ENCODE measurements at regions not wholly inside any gene's neighbourhood (a gene's known extent, or its start where the extent isn't known, plus 50 kb on each side); places are given as distances from the start of the nearest gene placed in this dataset.

DNA sequence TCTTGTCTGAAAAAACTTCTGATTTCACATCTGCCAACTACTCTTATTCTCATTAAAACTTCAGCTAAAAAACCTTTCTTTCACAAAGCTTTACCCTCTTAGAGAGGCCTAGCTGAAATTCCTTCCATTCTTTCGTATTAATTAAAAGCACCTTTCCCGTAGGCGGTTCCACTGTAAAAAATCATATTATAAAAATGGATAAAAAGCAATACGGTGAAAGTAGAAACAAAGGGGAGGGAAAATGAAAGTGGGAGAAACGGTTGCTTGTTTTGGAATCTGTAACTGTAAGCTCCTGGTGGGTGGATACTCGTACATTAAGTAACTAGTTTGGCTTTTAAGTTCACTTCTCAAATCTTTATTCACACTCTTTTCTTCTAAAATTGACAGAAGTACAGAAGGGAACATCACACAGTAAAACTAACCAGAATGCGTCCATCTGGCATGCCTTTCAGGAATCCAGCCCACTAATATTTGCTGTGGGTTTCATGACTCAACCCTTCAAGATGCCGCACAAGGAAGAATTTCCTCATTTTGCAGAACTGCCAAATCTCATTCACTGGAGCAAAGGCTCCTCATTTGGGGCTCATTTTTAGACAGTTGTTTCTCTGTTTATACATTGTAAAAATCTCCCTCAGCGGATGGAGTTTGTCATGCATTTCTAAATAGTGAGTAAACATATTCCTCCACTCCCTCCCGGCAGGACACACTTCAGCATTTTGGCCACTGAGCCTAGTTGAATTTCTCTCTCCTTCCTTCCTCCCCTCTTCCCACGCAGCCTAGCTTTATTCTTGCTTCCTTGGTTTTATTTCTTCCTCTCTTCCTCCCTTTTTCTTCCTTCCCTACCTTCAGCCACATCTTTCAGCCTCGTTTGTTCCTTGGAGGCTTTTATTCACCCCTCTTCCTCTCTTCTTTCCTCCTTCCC, 419.5 kb upstream of the NAALADL2 start:
- no peak for DNase-seq (ENCODE audit: low spot score)
- in situ Hi-C loops (cut with MboI; ENCODE audit: low pct_unique_long_range_greater_than_20kb, low sequenced_read_pairs, unreplicated experiment) = no loop called here

DNA sequence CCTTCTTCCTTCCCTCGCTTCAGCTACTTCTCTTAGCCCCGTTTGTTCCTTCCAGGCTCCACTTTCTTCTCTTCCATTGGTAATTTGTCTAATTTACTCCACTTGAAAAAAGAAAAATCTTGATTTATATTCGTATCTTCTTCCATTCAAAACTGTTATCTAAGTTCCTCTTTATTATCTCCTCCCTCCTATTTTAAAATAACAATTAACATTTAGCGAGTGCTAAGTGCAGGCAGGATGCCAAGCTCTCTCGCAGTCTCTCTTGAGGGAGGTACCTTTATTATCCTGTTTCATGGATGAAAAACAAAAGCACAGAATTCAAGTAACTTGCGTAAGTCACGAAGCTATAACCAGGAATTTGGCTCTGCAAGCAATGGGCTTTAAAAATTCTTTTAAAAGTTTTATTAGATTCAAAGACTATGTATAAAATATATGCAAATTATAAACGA, 418.9 kb upstream of the NAALADL2 start:
- in situ Hi-C loops (cut with MboI; ENCODE audit: low pct_unique_long_range_greater_than_20kb, low sequenced_read_pairs, unreplicated experiment) = no loop called here
- TF ChIP-seq, protein P1, sequence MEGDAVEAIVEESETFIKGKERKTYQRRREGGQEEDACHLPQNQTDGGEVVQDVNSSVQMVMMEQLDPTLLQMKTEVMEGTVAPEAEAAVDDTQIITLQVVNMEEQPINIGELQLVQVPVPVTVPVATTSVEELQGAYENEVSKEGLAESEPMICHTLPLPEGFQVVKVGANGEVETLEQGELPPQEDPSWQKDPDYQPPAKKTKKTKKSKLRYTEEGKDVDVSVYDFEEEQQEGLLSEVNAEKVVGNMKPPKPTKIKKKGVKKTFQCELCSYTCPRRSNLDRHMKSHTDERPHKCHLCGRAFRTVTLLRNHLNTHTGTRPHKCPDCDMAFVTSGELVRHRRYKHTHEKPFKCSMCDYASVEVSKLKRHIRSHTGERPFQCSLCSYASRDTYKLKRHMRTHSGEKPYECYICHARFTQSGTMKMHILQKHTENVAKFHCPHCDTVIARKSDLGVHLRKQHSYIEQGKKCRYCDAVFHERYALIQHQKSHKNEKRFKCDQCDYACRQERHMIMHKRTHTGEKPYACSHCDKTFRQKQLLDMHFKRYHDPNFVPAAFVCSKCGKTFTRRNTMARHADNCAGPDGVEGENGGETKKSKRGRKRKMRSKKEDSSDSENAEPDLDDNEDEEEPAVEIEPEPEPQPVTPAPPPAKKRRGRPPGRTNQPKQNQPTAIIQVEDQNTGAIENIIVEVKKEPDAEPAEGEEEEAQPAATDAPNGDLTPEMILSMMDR (IDR thresholded peaks at IDR 0.05; ENCODE audit: extremely low read depth, insufficient read depth, missing control alignments) = no peak
- DNase-seq (ENCODE audit: low spot score) = no peak

More for the DNA sequence above, 419.5 kb upstream of the NAALADL2 start:
- TF ChIP-seq, protein P1 (IDR thresholded peaks at IDR 0.05; ENCODE audit: extremely low read depth, insufficient read depth, missing control alignments) = no peak

DNA sequence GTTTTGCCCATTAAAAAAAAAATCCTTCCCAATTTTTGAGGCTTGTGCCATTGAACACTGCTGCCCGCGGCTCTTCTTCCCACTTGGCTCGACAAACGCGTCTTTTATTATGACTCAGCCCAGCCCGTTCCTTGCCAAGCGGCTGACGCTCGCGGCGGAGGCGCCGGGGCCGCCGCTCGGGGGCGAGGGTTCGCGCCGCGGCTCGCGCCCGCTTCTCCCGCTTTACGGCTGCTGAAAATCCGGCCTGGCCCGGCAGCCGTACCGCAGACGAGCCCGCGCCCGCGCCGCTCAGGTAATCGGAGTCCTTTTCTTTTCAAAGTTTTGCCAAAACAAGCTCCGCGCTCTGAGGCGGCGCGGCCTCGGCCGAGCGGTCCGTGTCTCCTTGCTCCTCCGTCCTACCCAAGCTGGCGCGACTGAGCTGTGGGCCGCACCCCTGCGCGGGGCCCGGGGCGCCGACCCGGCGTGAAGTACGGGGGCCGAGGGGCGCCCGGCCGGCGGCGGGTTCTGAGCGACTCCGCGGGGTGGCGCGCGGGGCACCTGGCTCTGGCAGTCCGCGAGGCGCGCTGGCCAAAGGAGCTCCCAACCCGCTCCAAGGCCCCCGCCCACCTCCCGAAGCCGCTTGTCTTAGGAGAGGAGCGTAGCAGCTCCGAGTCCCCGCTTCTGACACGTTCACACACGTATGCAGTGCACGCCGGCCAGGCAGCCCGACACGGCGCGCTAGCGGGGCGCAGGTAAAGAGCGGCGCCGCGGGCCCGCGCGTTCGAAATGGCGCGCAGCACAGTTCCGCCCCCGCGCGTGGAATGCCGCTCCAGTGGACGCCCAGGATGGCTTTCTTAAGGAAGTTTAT, 418.2 kb upstream of the NAALADL2 start:
- in situ Hi-C loops (cut with MboI; ENCODE audit: low pct_unique_long_range_greater_than_20kb, low sequenced_read_pairs, unreplicated experiment) = no loop called here
- peak; percentile 66 for DNase-seq (ENCODE audit: low spot score)
- TF ChIP-seq, protein P1 (IDR thresholded peaks at IDR 0.05; ENCODE audit: extremely low read depth, insufficient read depth, missing control alignments) = peak; percentile 21

- TF ChIP-seq, protein P1 (IDR thresholded peaks at IDR 0.05; ENCODE audit: extremely low read depth, insufficient read depth, missing control alignments) = no peak
- DNase-seq (ENCODE audit: low spot score) = no peak
- in situ Hi-C loops (cut with MboI; ENCODE audit: low pct_unique_long_range_greater_than_20kb, low sequenced_read_pairs, unreplicated experiment) = no loop called here
Measured at GRCh38 chr3:174441588-174442301, 417.4 kb upstream of the NAALADL2 start.

GRCh38 chr3:174442302-174442682, 416.8 kb upstream of the NAALADL2 start:
- TF ChIP-seq, protein P1 (IDR thresholded peaks at IDR 0.05; ENCODE audit: extremely low read depth, insufficient read depth, missing control alignments) = no peak
- no peak for DNase-seq (ENCODE audit: low spot score)
- in situ Hi-C loops (cut with MboI; ENCODE audit: low pct_unique_long_range_greater_than_20kb, low sequenced_read_pairs, unreplicated experiment) = no loop called here

DNA sequence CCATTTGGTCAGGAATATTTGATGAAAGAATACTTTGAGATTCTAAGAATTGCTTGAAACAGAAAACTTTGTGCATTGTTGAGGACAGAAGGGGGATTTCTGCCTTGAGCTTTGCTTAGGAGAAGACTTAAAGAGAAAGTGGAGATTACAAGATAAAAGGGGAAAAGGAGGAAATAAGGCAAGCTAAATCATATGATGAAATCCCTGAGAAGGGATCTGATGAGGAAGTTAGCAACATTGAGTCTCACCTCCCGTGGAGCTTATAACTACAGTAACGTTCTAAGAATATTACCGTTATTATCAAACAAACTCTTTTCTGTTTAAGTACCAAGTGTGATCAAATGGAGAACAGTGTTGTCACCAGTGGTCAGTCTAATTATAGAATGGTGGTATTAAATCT, 414.7 kb upstream of the NAALADL2 start:
- DNase-seq (ENCODE audit: low spot score) = no peak
- TF ChIP-seq, protein P1 (IDR thresholded peaks at IDR 0.05; ENCODE audit: extremely low read depth, insufficient read depth, missing control alignments) = no peak
- in situ Hi-C loops (cut with MboI; ENCODE audit: low pct_unique_long_range_greater_than_20kb, low sequenced_read_pairs, unreplicated experiment) = no loop called here
